ENCODE measurements at regions not wholly inside any gene's neighbourhood (a gene's known extent, or its start where the extent isn't known, plus 50 kb on each side); places are given as distances from the start of the nearest gene placed in this dataset.

GRCh38 chr1:239221656-239222055, 164.7 kb upstream of the CHRM3 start:
- no peaks in the 10 kb centered on the region for H4K20me1 ChIP-seq (ENCODE audit: insufficient read depth)
- H3K9me3 ChIP-seq (ENCODE audit: low read length) = peaks cover 13% of the 10 kb centered on the region
- H3K36me3 ChIP-seq (ENCODE audit: insufficient read depth, low read length) = no peaks in the 10 kb centered on the region
- no peaks in the 10 kb centered on the region for H3F3A ChIP-seq (ENCODE audit: insufficient read depth, low read length, poor library complexity, severe bottlenecking)
- H3K9ac ChIP-seq (ENCODE audit: low read length) = no peak overlapping the region
- H3K4me3 ChIP-seq (ENCODE audit: low read length) = no peak overlapping the region
- H3K27me3 ChIP-seq (ENCODE audit: insufficient read depth, low read depth, low read length) = no peaks in the 10 kb centered on the region
- no peak for TF ChIP-seq TAF1 (IDR thresholded peaks at IDR 0.05; ENCODE audit: low read depth)
- no peak for TF ChIP-seq EZH2 (IDR thresholded peaks at IDR 0.05; ENCODE audit: borderline replicate concordance, insufficient read depth, low read length, poor library complexity, severe bottlenecking)
- TF ChIP-seq CTCF (IDR thresholded peaks at IDR 0.05; ENCODE audit: poor library complexity, severe bottlenecking) = no peak
- no peak for TF ChIP-seq POLR2AphosphoS5 (IDR thresholded peaks at IDR 0.05)
- TF ChIP-seq EP300 (conservative IDR thresholded peaks at IDR 0.05; ENCODE audit: poor library complexity, severe bottlenecking) = no peak
- no peak for TF ChIP-seq RAD21 (conservative IDR thresholded peaks at IDR 0.05)
- no peak for TF ChIP-seq REST (IDR thresholded peaks at IDR 0.05; ENCODE audit: borderline replicate concordance)
- TF ChIP-seq SMC3 (conservative IDR thresholded peaks at IDR 0.05; ENCODE audit: poor library complexity) = no peak
- TF ChIP-seq MXI1 (conservative IDR thresholded peaks at IDR 0.05; ENCODE audit: poor library complexity, severe bottlenecking) = no peak
- H2AFZ ChIP-seq (ENCODE audit: low read depth, low read length) = no peak overlapping the region
- no peak overlapping the region for H3K27ac ChIP-seq (ENCODE audit: low read length)
- H3K9me2 ChIP-seq (ENCODE audit: insufficient read depth, low read length) = no peaks in the 10 kb centered on the region
- no peak overlapping the region for H3K4me2 ChIP-seq (ENCODE audit: low read length)
- H3K79me2 ChIP-seq (replicated peaks; ENCODE audit: insufficient read depth, low read length) = no peaks in the 10 kb centered on the region

GRCh38 chr1:239219679-239220078, 166.7 kb upstream of the CHRM3 start:
- H3K9ac ChIP-seq (ENCODE audit: low read length) = no peak overlapping the region
- H2AFZ ChIP-seq (ENCODE audit: low read depth, low read length) = no peak overlapping the region
- peaks cover 5% of the 10 kb centered on the region for H3K9me3 ChIP-seq (ENCODE audit: low read length)
- TF ChIP-seq EZH2 (IDR thresholded peaks at IDR 0.05; ENCODE audit: borderline replicate concordance, insufficient read depth, low read length, poor library complexity, severe bottlenecking) = no peak
- no peak for TF ChIP-seq EP300 (conservative IDR thresholded peaks at IDR 0.05; ENCODE audit: poor library complexity, severe bottlenecking)
- no peak for TF ChIP-seq RAD21 (conservative IDR thresholded peaks at IDR 0.05)
- TF ChIP-seq REST (IDR thresholded peaks at IDR 0.05; ENCODE audit: borderline replicate concordance) = no peak
- no peak for TF ChIP-seq MXI1 (conservative IDR thresholded peaks at IDR 0.05; ENCODE audit: poor library complexity, severe bottlenecking)
- TF ChIP-seq SMC3 (conservative IDR thresholded peaks at IDR 0.05; ENCODE audit: poor library complexity) = no peak
- no peak for TF ChIP-seq POLR2AphosphoS5 (IDR thresholded peaks at IDR 0.05)
- TF ChIP-seq CTCF (IDR thresholded peaks at IDR 0.05; ENCODE audit: poor library complexity, severe bottlenecking) = no peak
- TF ChIP-seq TAF1 (IDR thresholded peaks at IDR 0.05; ENCODE audit: low read depth) = no peak
- no peak overlapping the region for H3K4me2 ChIP-seq (ENCODE audit: low read length)
- no peaks in the 10 kb centered on the region for H3K79me2 ChIP-seq (replicated peaks; ENCODE audit: insufficient read depth, low read length)
- no peak overlapping the region for H3K27ac ChIP-seq (ENCODE audit: low read length)
- no peaks in the 10 kb centered on the region for H4K20me1 ChIP-seq (ENCODE audit: insufficient read depth)
- H3F3A ChIP-seq (ENCODE audit: insufficient read depth, low read length, poor library complexity, severe bottlenecking) = no peaks in the 10 kb centered on the region
- H3K27me3 ChIP-seq (ENCODE audit: insufficient read depth, low read depth, low read length) = no peaks in the 10 kb centered on the region
- H3K36me3 ChIP-seq (ENCODE audit: insufficient read depth, low read length) = no peaks in the 10 kb centered on the region
- H3K9me2 ChIP-seq (ENCODE audit: insufficient read depth, low read length) = no peaks in the 10 kb centered on the region
- no peak overlapping the region for H3K4me3 ChIP-seq (ENCODE audit: low read length)

All from neural cell (in vitro differentiated cells).